ENCODE measurements at regions not wholly inside any gene's neighbourhood (a gene's known extent, or its start where the extent isn't known, plus 50 kb on each side); places are given as distances from the start of the nearest gene placed in this dataset.

DNA sequence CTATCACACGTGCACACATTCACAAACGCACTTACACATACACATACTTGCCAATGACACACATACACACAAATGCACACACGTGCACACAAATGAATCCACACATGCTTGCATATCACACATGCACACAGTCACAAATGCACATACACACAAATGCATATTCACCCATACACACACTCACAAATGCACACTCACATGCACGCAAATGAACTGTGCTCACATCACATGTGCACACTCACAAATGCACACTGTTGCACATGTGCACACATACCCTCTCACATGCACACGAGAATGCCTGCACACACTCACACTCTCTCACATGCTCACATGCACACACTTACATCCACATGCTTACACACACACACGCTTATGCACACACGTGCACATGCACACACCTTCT is 368.1 kb downstream of the EIPR1 start:
- H3K4me2 ChIP-seq = no peak overlapping the region
- H3K27ac ChIP-seq (ENCODE audit: low read depth in 2 of 2, low read length in 1 of 2) = peak overlapping the region in 1 of 2 experiments; percentile 85; a peak in 2 of 4 replicates
- H3F3A ChIP-seq (replicated peaks; ENCODE audit: insufficient read depth) = no peaks in the 10 kb centered on the region
- H3K9ac ChIP-seq = no peak overlapping the region
- no peak overlapping the region for H3K4me3 ChIP-seq (ENCODE audit: low read depth in 2 of 2, low read length in 1 of 2)
- H2AFZ ChIP-seq (ENCODE audit: low read depth) = no peak overlapping the region
- H3K27me3 ChIP-seq (ENCODE audit: insufficient read depth) = no peaks in the 10 kb centered on the region
- ChIA-PET CTCF (interaction anchor here (0.6 to 1.4 kb wide), 4 partner anchors 8 to 117 kb away, joined by 3 read pairs; no protein-coding TSS in a partner anchor), POLR2A (interaction anchor here (0.9 to 2.1 kb wide), 6 partner anchors 16 to 688 kb away, joined by 3 to 10 read pairs (median 6); no protein-coding TSS in a partner anchor)
- H3K9me3 ChIP-seq = no peaks in the 10 kb centered on the region
- H3K79me2 ChIP-seq (ENCODE audit: insufficient read depth) = no peaks in the 10 kb centered on the region
- H3K4me1 ChIP-seq (ENCODE audit: control insufficient read depth in 1 of 2, insufficient read depth in 2 of 2, low read depth in 1 of 2, low read length in 1 of 2) = peaks cover 0 to 33% of the 10 kb centered on the region in 2 experiments; a peak in 2 of 4 replicates
- H4K20me1 ChIP-seq (ENCODE audit: insufficient read depth) = no peaks in the 10 kb centered on the region
- DNase-seq = no peak
- no peaks in the 10 kb centered on the region for H3K36me3 ChIP-seq (replicated peaks in 1 of 2; ENCODE audit: control insufficient read depth in 1 of 2, insufficient read depth in 2 of 2, low read length in 1 of 2)
- WGBS (ENCODE audit: low lambda C conversion rate) = 31% methylated on average over 6 of the region's 7 CpGs
- no peaks in the 10 kb centered on the region for H3K9me2 ChIP-seq
- TF ChIP-seq EP300 (IDR thresholded peaks at IDR 0.05; ENCODE audit: borderline replicate concordance in 1 of 2, low read depth in 1 of 2, low read length in 1 of 2) (no peak), RFX5 (IDR thresholded peaks at IDR 0.05; ENCODE audit: low read length) (no peak), ELF1 (IDR thresholded peaks at IDR 0.05) (no peak), RXRA (IDR thresholded peaks at IDR 0.05; ENCODE audit: borderline replicate concordance, low read depth) (no peak), FOSL2 (IDR thresholded peaks at IDR 0.05; ENCODE audit: borderline replicate concordance, low read depth) (no peak), FOXJ3 (CRISPR knock-in tag; IDR thresholded peaks at IDR 0.05) (no peak), FOXM1 (IDR thresholded peaks at IDR 0.05; ENCODE audit: low read depth) (no peak), NRF1 (IDR thresholded peaks at IDR 0.05; ENCODE audit: low read depth, low read length) (no peak), RCOR1 (IDR thresholded peaks at IDR 0.05; ENCODE audit: low read length) (no peak)
- TF ChIP-seq, protein P1, sequence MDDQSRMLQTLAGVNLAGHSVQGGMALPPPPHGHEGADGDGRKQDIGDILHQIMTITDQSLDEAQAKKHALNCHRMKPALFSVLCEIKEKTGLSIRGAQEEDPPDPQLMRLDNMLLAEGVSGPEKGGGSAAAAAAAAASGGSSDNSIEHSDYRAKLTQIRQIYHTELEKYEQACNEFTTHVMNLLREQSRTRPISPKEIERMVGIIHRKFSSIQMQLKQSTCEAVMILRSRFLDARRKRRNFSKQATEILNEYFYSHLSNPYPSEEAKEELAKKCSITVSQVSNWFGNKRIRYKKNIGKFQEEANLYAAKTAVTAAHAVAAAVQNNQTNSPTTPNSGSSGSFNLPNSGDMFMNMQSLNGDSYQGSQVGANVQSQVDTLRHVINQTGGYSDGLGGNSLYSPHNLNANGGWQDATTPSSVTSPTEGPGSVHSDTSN (IDR thresholded peaks at IDR 0.05) = no peak
- TF ChIP-seq, protein P2, sequence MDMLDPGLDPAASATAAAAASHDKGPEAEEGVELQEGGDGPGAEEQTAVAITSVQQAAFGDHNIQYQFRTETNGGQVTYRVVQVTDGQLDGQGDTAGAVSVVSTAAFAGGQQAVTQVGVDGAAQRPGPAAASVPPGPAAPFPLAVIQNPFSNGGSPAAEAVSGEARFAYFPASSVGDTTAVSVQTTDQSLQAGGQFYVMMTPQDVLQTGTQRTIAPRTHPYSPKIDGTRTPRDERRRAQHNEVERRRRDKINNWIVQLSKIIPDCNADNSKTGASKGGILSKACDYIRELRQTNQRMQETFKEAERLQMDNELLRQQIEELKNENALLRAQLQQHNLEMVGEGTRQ (IDR thresholded peaks at IDR 0.05; ENCODE audit: borderline replicate concordance, low read depth, low read length) = no peak

DNA sequence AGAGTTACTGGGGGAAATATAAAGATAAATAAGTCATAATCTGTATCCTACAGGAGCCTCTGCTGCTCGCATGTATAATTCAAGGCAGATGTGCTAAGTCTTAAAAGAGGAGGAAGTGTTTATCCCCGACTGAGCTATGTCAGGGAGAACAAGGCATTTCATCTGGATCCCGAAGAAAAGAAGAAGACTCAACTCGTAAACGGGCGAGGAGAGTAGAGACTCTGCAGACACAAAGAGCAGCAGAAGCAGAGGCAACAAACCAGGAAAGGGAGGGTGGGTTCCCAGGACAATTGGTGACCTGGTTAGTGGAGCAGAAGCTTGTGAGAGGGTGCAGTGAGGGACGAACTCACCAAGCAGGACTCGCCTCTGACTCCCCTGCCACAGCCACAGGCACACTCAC is 368.6 kb downstream of the EIPR1 start:
- H3K4me1 ChIP-seq (ENCODE audit: control insufficient read depth in 1 of 2, insufficient read depth in 2 of 2, low read depth in 1 of 2, low read length in 1 of 2) = peaks cover 0 to 33% of the 10 kb centered on the region in 2 experiments; a peak in 2 of 4 replicates
- no peaks in the 10 kb centered on the region for H3F3A ChIP-seq (replicated peaks; ENCODE audit: insufficient read depth)
- no peak overlapping the region for H3K4me2 ChIP-seq
- ChIA-PET POLR2A (interaction anchor here (0.8 to 2.1 kb wide), 8 partner anchors 16 to 688 kb away, joined by 3 to 10 read pairs (median 4); no protein-coding TSS in a partner anchor), CTCF (interaction anchor here (0.8 to 1.5 kb wide), 5 partner anchors 13 to 162 kb away, joined by 3 to 4 read pairs (median 3); no protein-coding TSS in a partner anchor)
- no peaks in the 10 kb centered on the region for H3K36me3 ChIP-seq (replicated peaks in 1 of 2; ENCODE audit: control insufficient read depth in 1 of 2, insufficient read depth in 2 of 2, low read length in 1 of 2)
- peak overlapping the region in 1 of 2 experiments; percentile 85; a peak in 2 of 4 replicates for H3K27ac ChIP-seq (ENCODE audit: low read depth in 2 of 2, low read length in 1 of 2)
- H3K4me3 ChIP-seq (ENCODE audit: low read depth in 2 of 2, low read length in 1 of 2) = no peak overlapping the region; a peak in 1 of 4 replicates
- no peaks in the 10 kb centered on the region for H4K20me1 ChIP-seq (ENCODE audit: insufficient read depth)
- H3K9ac ChIP-seq = no peak overlapping the region
- peak; percentile 60 for DNase-seq
- H2AFZ ChIP-seq (ENCODE audit: low read depth) = no peak overlapping the region
- no peaks in the 10 kb centered on the region for H3K9me2 ChIP-seq
- no peaks in the 10 kb centered on the region for H3K9me3 ChIP-seq
- H3K27me3 ChIP-seq (ENCODE audit: insufficient read depth) = no peaks in the 10 kb centered on the region
- WGBS (ENCODE audit: low lambda C conversion rate) = 6% methylated on average over 8 of the region's 8 CpGs
- H3K79me2 ChIP-seq (ENCODE audit: insufficient read depth) = no peaks in the 10 kb centered on the region
- TF ChIP-seq RCOR1 (IDR thresholded peaks at IDR 0.05; ENCODE audit: low read length) (no peak), TCF12 (IDR thresholded peaks at IDR 0.05) (no peak), JUND (IDR thresholded peaks at IDR 0.05) (no peak), GABPA (IDR thresholded peaks at IDR 0.05; ENCODE audit: low read depth) (no peak), RXRA (IDR thresholded peaks at IDR 0.05; ENCODE audit: borderline replicate concordance, low read depth) (no peak), FOXM1 (IDR thresholded peaks at IDR 0.05; ENCODE audit: low read depth) (no peak), CHD2 (IDR thresholded peaks at IDR 0.05; ENCODE audit: low read length, partially characterized antibody) (no peak), RFX5 (IDR thresholded peaks at IDR 0.05; ENCODE audit: low read length) (no peak), YY1 (IDR thresholded peaks at IDR 0.05; ENCODE audit: low read depth) (no peak), FOXJ3 (CRISPR knock-in tag; IDR thresholded peaks at IDR 0.05) (peak; percentile 68), TAF1 (IDR thresholded peaks at IDR 0.05; ENCODE audit: borderline replicate concordance, low read depth, low read length) (no peak), GATA2 (CRISPR knock-in tag; IDR thresholded peaks at IDR 0.05) (no peak; the same call in 1 of the 2 replicates), EZH2phosphoT487 (IDR thresholded peaks at IDR 0.05; ENCODE audit: borderline replicate concordance, low read depth) (no peak)
- TF ChIP-seq, protein P3, sequence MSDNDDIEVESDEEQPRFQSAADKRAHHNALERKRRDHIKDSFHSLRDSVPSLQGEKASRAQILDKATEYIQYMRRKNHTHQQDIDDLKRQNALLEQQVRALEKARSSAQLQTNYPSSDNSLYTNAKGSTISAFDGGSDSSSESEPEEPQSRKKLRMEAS (IDR thresholded peaks at IDR 0.05; ENCODE audit: low read depth) = no peak
- TF ChIP-seq, protein P1 (IDR thresholded peaks at IDR 0.05) = no peak
- TF ChIP-seq, protein P4, sequence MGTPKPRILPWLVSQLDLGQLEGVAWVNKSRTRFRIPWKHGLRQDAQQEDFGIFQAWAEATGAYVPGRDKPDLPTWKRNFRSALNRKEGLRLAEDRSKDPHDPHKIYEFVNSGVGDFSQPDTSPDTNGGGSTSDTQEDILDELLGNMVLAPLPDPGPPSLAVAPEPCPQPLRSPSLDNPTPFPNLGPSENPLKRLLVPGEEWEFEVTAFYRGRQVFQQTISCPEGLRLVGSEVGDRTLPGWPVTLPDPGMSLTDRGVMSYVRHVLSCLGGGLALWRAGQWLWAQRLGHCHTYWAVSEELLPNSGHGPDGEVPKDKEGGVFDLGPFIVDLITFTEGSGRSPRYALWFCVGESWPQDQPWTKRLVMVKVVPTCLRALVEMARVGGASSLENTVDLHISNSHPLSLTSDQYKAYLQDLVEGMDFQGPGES (IDR thresholded peaks at IDR 0.05; ENCODE audit: low read depth, low read length) = no peak
